ENCODE measurements at regions not wholly inside any gene's neighbourhood (a gene's known extent, or its start where the extent isn't known, plus 50 kb on each side); places are given as distances from the start of the nearest gene placed in this dataset.

DNA sequence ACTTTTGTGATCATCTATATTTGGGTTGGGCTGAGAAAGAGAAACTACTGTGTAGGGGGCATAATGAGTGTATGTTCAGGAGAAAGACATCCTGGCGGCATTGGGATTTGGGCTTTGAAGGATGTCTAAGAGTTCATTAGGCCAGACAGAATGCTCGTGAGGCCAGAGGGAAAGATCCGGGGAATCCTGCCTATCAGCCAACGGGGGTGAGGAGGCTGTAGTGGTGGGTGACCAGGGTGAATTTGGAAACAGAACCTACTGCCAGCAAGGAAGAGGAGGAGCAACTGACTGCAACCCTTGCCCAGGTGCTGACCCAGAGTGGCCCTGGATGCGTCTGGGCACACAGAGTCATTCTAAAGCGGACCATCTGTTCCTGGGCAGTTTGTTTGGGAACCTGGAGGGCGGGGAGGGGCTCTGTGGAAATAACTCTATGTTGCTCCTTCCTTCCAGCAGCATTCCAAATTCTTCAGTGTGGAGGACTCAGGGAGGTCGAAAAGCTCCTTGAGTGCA lies 56.9 kb upstream of the ECE1 start:
- no peak overlapping the region for H3K4me3 ChIP-seq (replicated peaks in 1 of 2; ENCODE audit: low read depth in 2 of 2, low read length in 2 of 2)
- TF ChIP-seq, protein P1, sequence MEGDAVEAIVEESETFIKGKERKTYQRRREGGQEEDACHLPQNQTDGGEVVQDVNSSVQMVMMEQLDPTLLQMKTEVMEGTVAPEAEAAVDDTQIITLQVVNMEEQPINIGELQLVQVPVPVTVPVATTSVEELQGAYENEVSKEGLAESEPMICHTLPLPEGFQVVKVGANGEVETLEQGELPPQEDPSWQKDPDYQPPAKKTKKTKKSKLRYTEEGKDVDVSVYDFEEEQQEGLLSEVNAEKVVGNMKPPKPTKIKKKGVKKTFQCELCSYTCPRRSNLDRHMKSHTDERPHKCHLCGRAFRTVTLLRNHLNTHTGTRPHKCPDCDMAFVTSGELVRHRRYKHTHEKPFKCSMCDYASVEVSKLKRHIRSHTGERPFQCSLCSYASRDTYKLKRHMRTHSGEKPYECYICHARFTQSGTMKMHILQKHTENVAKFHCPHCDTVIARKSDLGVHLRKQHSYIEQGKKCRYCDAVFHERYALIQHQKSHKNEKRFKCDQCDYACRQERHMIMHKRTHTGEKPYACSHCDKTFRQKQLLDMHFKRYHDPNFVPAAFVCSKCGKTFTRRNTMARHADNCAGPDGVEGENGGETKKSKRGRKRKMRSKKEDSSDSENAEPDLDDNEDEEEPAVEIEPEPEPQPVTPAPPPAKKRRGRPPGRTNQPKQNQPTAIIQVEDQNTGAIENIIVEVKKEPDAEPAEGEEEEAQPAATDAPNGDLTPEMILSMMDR (IDR thresholded peaks at IDR 0.05; ENCODE audit: low read depth, low read length), result no peak

DNA sequence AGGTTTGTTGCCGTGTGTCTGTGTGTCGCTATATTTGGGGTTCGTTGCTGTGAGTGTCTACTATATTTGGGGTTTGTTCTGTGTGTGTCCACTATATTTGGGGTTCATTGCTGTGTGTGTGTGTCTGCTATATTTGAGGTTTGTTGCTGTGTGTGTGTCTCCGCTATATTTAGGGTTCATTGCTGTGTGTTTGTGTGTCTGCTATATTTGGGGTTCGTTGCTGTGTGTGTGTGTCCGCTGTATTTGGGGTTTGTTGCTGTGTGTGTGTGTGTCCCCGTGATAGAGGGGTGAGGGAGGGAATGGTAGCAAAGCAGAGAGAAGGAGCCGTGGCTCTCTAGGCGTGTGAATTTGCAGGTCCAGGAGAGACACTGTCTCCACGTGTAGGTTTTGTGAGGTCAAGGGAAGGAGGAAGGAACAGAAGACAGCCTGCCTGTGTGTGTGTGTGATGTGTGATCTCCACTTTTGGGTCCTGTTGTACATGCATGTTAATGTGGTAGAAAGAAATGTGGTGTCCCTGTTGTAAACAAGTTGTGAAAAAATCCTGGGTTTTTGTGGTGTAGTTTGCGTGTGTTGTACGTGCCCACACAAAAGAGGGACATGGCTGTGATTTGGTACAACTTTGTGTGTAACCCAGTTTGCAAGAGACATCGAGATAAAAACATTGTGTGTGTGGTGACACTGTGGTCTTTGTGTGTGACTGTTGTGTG lies 56.3 kb upstream of the ECE1 start:
- DNase-seq (ENCODE audit: low read depth in 2 of 2), result no peak
- TF ChIP-seq, protein P1 (IDR thresholded peaks at IDR 0.05; ENCODE audit: low read depth, low read length), result no peak
- H3K4me3 ChIP-seq (replicated peaks in 1 of 2; ENCODE audit: low read depth in 2 of 2, low read length in 2 of 2), result peak overlapping the region; percentile 69 to 91

More for the DNA sequence above, 56.9 kb upstream of the ECE1 start:
- no peak for DNase-seq (ENCODE audit: low read depth in 2 of 2)

DNA sequence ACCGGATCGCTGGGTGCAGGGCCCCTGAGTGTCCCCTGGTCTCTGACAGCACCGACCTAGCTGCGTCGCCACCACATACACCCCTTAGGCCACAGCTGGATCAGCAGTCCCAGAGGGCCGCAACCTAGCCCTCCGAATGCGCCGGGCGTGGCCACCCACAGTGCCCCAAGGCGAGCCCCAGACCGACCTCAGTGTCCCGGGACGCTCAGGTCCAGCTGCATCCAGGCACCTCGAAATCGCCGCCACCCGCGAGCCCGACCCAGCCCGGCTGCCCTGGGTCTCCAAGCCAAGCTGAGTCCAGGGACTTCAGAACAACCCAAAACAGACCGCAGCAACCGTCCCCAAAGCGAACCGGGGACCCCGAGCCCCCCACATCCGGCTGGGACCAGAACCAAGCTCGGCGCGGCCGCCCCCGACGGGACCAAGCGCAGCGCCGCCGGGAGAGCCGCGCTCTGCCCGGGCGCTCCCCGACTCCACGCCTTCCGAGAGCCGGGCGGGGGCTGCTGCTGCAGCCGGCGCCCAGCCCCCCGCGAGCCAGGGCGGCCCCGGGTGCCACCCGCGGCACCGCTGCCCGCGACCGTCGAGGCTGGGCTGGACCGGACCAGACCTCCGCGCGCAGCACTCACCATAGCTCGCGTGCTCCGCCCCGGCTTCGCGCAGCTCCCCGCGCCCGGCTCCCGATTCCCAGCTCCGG lies 54.6 kb upstream of the ECE1 start:
- H3K4me3 ChIP-seq (replicated peaks in 1 of 2; ENCODE audit: low read depth in 2 of 2, low read length in 2 of 2), result peak overlapping the region; percentile 88 to 91
- TF ChIP-seq, protein P1 (IDR thresholded peaks at IDR 0.05; ENCODE audit: low read depth, low read length), result no peak
- DNase-seq (ENCODE audit: low read depth in 2 of 2), result no peak

DNA sequence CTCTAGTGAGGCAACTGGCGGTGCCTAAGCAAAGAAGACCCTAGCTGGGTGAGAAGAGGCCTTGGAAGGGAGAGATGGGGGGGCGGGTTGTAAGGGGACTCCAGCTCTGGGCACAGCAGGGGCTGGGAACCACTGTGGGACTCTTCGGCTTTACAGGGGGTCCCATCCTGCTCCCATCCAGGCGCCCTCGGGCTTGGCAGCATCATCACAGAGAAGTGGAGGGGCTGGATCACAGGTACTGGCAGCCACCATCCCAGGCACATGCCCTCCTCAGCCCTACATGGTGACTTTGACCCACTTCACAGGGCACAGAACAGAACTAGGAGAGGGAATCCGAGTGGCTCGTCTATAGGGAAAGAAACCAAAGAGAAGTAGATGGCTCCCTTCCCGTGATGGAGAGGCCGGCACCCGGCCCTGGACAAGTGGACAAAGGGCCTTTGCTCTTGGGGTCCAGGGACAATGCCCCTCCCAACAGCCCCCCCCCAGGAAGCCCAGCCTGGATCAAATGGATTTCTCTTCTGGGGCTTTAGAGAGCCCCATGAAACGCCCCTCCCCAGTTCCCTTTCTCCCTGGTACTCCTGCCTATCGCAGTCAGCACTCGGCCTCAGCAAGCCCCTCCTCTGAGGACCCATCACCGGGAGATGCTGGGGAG lies 54.0 kb upstream of the ECE1 start:
- peak overlapping the region; percentile 88 to 91 for H3K4me3 ChIP-seq (replicated peaks in 1 of 2; ENCODE audit: low read depth in 2 of 2, low read length in 2 of 2)
- DNase-seq (ENCODE audit: low read depth in 2 of 2), result no peak
- TF ChIP-seq, protein P1 (IDR thresholded peaks at IDR 0.05; ENCODE audit: low read depth, low read length), result no peak

DNA sequence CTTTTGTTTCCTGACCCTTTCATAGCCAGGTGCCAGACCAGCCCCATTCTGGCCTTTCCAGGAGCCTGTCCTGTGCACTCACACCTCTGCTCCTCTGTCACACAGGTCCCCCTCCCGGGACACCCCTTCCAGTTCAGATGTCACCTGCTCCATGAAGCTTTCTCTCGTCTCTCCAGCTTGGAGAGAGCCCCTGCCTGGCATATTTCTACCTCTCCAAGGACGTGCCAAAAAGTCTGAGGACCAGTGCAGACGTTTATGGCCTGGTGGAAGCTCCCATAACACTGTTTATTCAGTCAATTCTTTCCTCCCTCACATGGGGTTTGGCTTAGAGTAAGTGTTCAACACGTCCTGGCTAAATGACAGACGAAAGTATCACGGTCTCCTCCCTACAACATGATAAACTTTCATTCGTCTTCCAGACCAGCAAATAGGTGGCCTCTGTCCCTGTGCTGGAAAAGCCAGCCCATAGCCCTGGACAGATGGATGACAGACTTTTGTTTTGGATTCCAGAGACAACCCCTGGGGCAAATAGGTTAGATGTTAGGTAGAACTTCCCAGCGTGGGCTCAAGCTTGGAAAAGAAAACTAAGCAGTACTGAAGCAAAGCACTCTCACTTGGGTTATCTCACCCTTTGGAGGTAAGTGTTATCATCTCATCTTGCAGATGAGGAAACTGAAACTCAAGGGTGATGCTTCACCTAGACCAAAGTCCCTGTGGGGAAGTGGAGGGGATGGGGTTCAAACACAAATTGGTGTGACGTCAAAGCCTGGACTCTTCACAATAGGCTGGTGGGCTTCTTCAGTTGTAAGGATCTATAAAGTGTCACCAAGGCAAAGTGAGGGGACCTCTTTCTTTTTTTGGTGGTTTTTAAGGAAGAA lies 52.9 kb upstream of the ECE1 start:
- peak overlapping the region in 1 of 2 donors; percentile 91 for H3K4me3 ChIP-seq (replicated peaks in 1 of 2; ENCODE audit: low read depth in 2 of 2, low read length in 2 of 2)
- TF ChIP-seq, protein P1 (IDR thresholded peaks at IDR 0.05; ENCODE audit: low read depth, low read length), result no peak
- DNase-seq (ENCODE audit: low read depth in 2 of 2), result no peak

DNA sequence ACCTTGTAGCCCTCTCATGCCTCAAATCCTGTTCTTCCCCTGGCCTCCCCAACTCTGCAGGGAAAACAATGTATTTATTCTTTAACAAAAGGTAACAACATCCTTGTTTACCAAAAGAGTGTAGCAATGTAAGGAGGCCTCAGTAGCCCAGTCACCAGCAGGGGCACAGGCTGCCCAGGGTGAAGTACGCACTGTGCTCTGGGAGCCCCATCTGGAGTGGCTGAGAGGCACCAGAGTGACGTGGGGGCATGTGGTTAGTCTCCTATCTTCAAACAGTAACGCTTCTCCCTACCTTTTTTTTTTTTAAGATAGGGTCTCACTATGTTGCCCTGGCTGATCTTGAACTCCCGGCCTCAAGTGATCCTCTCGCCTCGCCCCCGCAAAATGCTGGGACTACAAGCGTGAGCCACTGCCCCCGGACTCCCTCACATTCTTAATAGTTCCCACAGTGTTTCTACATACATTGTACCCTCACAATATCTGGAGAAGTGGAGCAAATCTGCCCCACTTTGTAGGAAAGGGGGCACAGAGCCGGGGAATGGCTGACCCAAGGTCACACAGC lies 51.3 kb upstream of the ECE1 start:
- no peak for DNase-seq (ENCODE audit: low read depth in 2 of 2)
- TF ChIP-seq, protein P1 (IDR thresholded peaks at IDR 0.05; ENCODE audit: low read depth, low read length), result no peak
- no peak overlapping the region for H3K4me3 ChIP-seq (replicated peaks in 1 of 2; ENCODE audit: low read depth in 2 of 2, low read length in 2 of 2)
